ENCODE measurements at regions not wholly inside any gene's neighbourhood (a gene's known extent, or its start where the extent isn't known, plus 50 kb on each side); places are given as distances from the start of the nearest gene placed in this dataset.
"Not testable (repeated sequence)": the region's sequence is repeated elsewhere in the genome, so short reads cannot be mapped to it uniquely, and the experiment has no call there.

GRCh38 chr20:52424357-52424942 lies 232.9 kb upstream of the ZFP64 start:
- DNase-seq = not testable (repeated sequence)

- DNase-seq = not testable (repeated sequence)
Measured at GRCh38 chr20:52423536-52424140, 232.1 kb upstream of the ZFP64 start.

- DNase-seq = peak; percentile 8 to 27
Measured at GRCh38 chr20:52422574-52423336, 231.2 kb upstream of the ZFP64 start.

GRCh38 chr20:52420805-52421204 lies 229.2 kb upstream of the ZFP64 start:
- no peak for DNase-seq

GRCh38 chr20:52419205-52419604 lies 227.6 kb upstream of the ZFP64 start:
- DNase-seq = no peak

GRCh38 chr20:52416953-52417352 lies 225.4 kb upstream of the ZFP64 start:
- DNase-seq = no peak

- no peak for DNase-seq
Measured at GRCh38 chr20:52411611-52412010, 220.0 kb upstream of the ZFP64 start.

GRCh38 chr20:52410731-52411234 lies 219.2 kb upstream of the ZFP64 start:
- DNase-seq = no peak

- DNase-seq = no peak
Measured at GRCh38 chr20:52410182-52410647, 218.6 kb upstream of the ZFP64 start.

- DNase-seq = no peak
Measured at GRCh38 chr20:52405986-52406385, 214.4 kb upstream of the ZFP64 start.

- no peak for DNase-seq
Measured at GRCh38 chr20:52405417-52405816, 213.8 kb upstream of the ZFP64 start.

- no peak for DNase-seq
Measured at GRCh38 chr20:52404671-52405070, 213.1 kb upstream of the ZFP64 start.

- DNase-seq = no peak
Measured at GRCh38 chr20:52402950-52403349, 211.4 kb upstream of the ZFP64 start.

GRCh38 chr20:52402514-52402913 lies 210.9 kb upstream of the ZFP64 start:
- DNase-seq = no peak

GRCh38 chr20:52401431-52401830 lies 209.9 kb upstream of the ZFP64 start:
- no peak for DNase-seq

- DNase-seq = no peak
Measured at GRCh38 chr20:52399352-52399751, 207.8 kb upstream of the ZFP64 start.

GRCh38 chr20:52389606-52390005 lies 198.0 kb upstream of the ZFP64 start:
- no peak for DNase-seq

- no peak for DNase-seq
Measured at GRCh38 chr20:52383995-52384621, 192.5 kb upstream of the ZFP64 start.

GRCh38 chr20:52382933-52383332 lies 191.4 kb upstream of the ZFP64 start:
- DNase-seq = no peak

GRCh38 chr20:52379723-52380336 lies 188.3 kb upstream of the ZFP64 start:
- peak in 1 of 2 experiments; percentile 48 for DNase-seq

- DNase-seq = no peak
Measured at GRCh38 chr20:52372169-52372568, 180.6 kb upstream of the ZFP64 start.

GRCh38 chr20:52365688-52366087 lies 174.1 kb upstream of the ZFP64 start:
- DNase-seq = no peak

GRCh38 chr20:52364405-52364804 lies 172.8 kb upstream of the ZFP64 start:
- no peak for DNase-seq

Data from NCI-H446 (cell line).